NCI-H460 (cell line): ENCODE measurements at regions not wholly inside any gene's neighbourhood (a gene's known extent, or its start where the extent isn't known, plus 50 kb on each side); places are given as distances from the start of the nearest gene placed in this dataset.

Source experiments
- DNase-seq: peaks from one replicate; pipeline ENCODE4 v3.0.0-alpha.2; 2016; ENCODE audit warnings: low read depth; ENCODE audit errors: extremely low read depth

GRCh38 chr3:187822402-187822801 lies 77.1 kb upstream of the BCL6 start:
- no peak for DNase-seq

DNA sequence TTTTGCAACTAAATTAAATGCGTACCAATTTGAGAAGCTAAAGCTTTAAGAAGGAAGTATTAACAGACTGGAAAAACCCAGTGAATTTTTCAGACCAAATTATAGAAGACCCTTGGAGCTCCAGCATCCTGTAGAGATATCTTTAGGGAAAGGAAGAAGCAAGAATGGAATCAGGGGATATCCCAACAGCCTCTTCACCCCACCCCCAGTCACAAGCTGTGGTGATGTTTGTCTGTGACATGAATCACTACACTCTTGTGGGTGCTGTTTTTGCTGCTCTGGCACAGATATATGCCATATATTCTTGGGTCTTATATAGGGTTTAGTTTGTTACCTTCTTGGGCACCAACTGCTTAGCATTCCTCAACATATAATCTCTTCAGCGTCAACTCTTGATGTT lies 78.5 kb upstream of the BCL6 start:
- DNase-seq: no peak

- no peak for DNase-seq
These were observed 82.5 kb upstream of the BCL6 start for GRCh38 chr3:187827723-187828122.

DNA sequence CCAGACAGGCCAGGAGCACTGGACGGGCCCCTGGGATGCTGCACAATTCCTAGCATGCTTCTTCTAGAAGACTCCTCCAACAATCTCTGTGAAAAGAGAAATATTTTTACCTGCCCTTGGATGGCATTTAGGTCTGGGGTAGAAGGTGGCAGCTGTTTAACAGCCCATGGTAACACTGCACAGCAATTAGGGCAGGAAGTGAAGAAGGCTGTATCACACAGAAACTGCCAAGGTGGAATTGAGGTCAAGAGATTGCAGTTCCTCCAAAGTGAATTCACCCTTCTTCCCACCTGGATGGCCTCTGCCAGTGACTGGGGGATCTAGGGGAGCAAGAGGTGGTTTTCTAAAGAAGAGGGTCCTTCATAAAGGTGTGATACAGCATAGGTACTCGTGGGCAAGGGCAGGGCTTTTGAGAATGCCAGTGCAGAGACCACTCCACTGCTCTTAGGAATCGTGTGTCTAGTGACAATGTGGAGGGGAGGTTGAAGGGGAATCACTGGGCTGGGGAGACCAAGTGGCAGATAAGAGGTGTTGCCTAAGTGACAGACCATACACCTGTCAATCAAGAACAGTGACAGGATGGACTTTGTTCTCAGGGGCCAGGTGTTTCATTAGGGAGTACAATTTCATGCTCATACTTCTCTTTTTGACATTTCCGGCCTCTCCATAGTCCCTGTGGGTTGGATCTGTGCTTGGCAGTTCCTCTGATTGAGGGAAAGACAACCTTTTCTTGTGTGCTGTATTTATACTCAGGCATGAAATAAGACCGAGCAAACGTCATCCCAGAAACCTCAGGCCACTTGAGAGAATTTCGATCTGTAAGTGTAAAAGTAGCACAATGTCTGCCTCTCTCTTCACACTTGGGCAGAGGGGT lies 83.5 kb upstream of the BCL6 start:
- no peak for DNase-seq

DNA sequence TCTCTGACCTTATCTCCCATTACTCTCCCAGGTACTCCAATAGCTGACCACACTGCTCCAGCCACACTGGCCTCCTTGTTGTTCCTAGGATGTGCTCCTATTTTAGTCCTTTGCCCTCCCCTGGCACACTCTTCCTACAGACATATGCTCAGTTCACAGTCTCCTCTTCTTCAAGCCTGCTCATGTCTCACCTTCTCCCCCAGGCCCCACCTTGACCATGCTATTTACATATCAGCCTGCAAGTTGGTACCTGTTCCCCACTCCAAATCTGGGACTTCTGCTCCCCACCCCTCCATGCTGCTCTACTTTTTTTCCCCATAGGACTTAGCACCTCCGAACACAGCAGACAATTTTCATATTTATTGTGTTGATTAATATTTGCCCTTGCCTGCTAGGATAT lies 84.9 kb upstream of the BCL6 start:
- no peak for DNase-seq

DNA sequence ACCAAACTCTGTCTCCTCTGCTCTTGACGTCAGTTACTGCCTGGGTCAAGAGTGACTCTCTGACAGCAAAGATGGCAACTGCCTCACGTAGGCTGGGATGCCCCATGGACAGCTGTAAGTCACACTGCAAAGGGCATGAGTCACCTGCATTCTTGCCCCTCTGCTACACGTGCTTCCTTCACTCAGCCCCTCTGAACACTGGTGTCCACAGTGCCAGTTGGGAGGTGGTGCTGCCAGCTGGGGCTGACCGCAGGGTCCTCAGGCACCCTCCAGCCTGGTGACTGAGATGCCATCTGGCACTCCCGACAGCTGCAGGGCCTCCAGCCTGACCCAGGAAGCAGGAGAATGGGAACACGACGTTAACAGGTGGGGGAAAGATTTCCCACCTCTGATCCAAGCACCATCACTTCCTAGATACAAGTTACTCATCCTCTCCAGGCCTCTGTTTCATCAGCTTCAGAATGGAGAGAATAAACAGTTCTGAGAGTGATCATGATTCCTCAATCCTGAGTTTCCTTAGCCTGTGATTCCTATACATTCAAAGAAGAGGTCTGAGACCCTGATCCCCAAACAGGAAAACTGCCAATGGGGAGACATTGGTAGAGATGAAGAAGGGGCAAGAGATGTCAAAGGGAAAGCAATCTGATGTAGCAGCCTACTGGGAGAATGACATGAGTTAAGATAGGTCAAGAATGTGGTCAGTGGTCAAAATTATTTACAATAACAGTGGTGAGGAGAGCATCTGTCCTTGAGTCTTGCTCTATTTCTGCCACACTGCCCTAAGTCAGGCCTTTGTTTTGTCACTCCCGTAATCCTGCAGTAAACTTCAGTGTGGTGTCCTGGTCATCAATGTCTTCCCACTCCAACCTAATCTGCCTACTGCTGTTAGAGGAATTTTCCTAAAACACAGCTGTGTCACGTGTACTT lies 86.1 kb upstream of the BCL6 start:
- no peak for DNase-seq

GRCh38 chr3:187832202-187832601 lies 86.9 kb upstream of the BCL6 start:
- no peak for DNase-seq

- DNase-seq: no peak
These were observed 88.1 kb upstream of the BCL6 start for GRCh38 chr3:187833375-187833774.

GRCh38 chr3:187833799-187834578 lies 88.7 kb upstream of the BCL6 start:
- DNase-seq: no peak

- no peak for DNase-seq
These were observed 91.8 kb upstream of the BCL6 start for GRCh38 chr3:187836823-187837770.

DNA sequence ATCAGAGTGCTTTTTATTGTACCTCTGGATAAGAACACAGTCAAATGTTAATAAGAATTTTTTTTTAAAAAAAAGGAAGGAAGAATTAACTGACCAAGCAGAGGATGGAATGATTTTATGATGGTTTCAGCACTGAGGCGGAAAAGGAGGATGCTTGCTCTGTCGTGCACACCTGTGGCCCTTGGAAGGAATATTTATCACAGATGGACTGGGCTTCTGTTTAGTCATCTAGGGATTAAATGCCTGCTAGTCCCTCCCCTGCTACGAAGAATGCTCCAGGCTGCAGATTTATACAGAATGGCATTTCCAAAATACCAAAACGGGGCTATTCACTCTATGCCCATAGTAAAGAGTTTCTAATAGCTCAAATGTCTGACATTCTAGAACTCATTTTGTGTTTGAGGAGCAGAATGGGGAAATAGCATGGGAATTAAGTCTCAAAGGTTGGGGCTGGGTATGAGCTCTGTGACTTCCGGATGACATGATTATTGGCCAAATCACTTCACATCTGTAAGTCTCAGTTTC lies 92.8 kb upstream of the BCL6 start:
- DNase-seq: no peak

- no peak for DNase-seq
These were observed 94.2 kb upstream of the BCL6 start for GRCh38 chr3:187839422-187839821.

- DNase-seq: no peak
These were observed 95.6 kb upstream of the BCL6 start for GRCh38 chr3:187840856-187841255.

GRCh38 chr3:187841560-187841959 lies 96.3 kb upstream of the BCL6 start:
- DNase-seq: no peak

GRCh38 chr3:187843654-187844053 lies 98.4 kb upstream of the BCL6 start:
- no peak for DNase-seq

GRCh38 chr3:187844708-187845107 lies 99.4 kb upstream of the BCL6 start:
- no peak for DNase-seq

DNA sequence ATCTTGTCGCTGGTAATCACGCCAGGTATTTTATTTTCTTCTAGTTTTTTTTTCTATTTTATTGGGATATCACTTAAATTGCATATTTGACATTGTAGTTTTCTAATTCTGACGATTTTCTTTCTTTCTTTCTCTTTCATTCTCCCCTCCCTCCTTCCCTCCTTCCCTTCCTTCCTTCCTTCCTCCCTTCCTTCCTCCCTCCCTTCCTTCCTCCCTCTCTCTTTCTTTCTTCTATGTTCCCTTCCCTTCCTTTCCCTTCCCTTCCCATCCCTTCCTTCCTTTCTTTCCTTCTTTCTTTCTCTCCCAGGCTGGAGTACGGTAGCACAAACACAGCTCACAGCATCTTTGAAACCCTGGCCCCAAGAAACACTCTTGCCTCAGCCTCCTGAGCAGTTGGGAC lies 100.6 kb upstream of the BCL6 start:
- no peak for DNase-seq

DNA sequence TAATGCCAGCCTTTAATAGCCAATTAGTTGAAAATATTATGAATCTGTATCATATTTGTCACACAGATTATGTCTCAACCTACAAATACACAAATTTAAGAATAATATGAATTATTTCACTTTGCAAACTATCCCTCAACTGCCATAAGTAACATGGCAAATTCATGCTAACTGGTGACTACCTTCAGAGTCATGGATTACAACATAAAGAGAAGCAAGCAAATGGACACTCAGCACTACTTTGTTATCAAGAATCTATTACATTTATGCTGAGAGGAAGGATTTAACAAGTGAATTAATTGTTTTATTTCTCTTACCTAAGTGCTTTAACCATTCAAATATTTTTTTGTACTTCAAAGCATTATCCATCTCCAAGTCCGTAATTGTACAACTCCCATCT lies 103.1 kb upstream of the BCL6 start:
- no peak for DNase-seq

- no peak for DNase-seq
These were observed 103.9 kb upstream of the BCL6 start for GRCh38 chr3:187849016-187849654.
